Activated T-cell treated with anti-CD3 and anti-CD28 coated beads, Interleukin-2, amount 50 U/mL, for 4 hours (primary cell): ENCODE measurements at regions not wholly inside any gene's neighbourhood (a gene's known extent, or its start where the extent isn't known, plus 50 kb on each side); places are given as distances from the start of the nearest gene placed in this dataset.

Source experiments
- ATAC-seq, 2 donors: fragments of 200-7000 bp; cut with Tn5 transposase; one replicate each; pipeline ENCODE4 v1.10.0; 2021
- DNase-seq: peaks from one replicate; pipeline ENCODE4 v3.0.0-alpha.2; 2020
- H3K27me3 Mint-ChIP-seq: one replicate; pipeline ENCODE4 v1.8.0; 2021; ENCODE audit warnings: low read depth, mixed read lengths
- H3K36me3 Mint-ChIP-seq: one replicate; pipeline ENCODE4 v1.8.0; 2022; ENCODE audit warnings: mixed read lengths; ENCODE audit not compliant: insufficient read depth
- H3K4me1 Mint-ChIP-seq: one replicate; pipeline ENCODE4 v1.8.0; 2021; ENCODE audit warnings: low read depth, mixed read lengths
- H3K4me3 Mint-ChIP-seq: one replicate; pipeline ENCODE4 v1.8.0; 2021; ENCODE audit warnings: mild to moderate bottlenecking, moderate library complexity, mixed read lengths
- H3K9me3 Mint-ChIP-seq: one replicate; pipeline ENCODE4 v1.8.0; 2021; ENCODE audit warnings: mixed read lengths

GRCh38 chr11:22989371-22989770 lies 129.1 kb upstream of the CCDC179 start:
- DNase-seq, result no peak
- Mint-ChIP-seq H3K4me1 (no peaks in the 10 kb centered on the region), H3K4me3 (no peak overlapping the region), H3K27me3 (no peaks in the 10 kb centered on the region), H3K9me3 (peaks cover 27% of the 10 kb centered on the region), H3K36me3 (peaks cover 5% of the 10 kb centered on the region)
- no peak for ATAC-seq

- peaks cover 10% of the 10 kb centered on the region for H3K36me3 Mint-ChIP-seq
- DNase-seq, result no peak
Measured at GRCh38 chr11:22991196-22991595, 130.9 kb upstream of the CCDC179 start.

GRCh38 chr11:23006730-23007129 lies 146.5 kb upstream of the CCDC179 start:
- ATAC-seq (no peak), DNase-seq (no peak)
- peaks cover 3% of the 10 kb centered on the region for H3K36me3 Mint-ChIP-seq
- no peaks in the 10 kb centered on the region for H3K4me1 Mint-ChIP-seq
- peaks cover 19% of the 10 kb centered on the region for H3K9me3 Mint-ChIP-seq
- no peak overlapping the region for H3K4me3 Mint-ChIP-seq
- no peaks in the 10 kb centered on the region for H3K27me3 Mint-ChIP-seq

More at GRCh38 chr11:22991196-22991595, 130.9 kb upstream of the CCDC179 start:
- no peak overlapping the region for H3K4me3 Mint-ChIP-seq
- ATAC-seq, result no peak
- no peaks in the 10 kb centered on the region for H3K4me1 Mint-ChIP-seq
- H3K27me3 Mint-ChIP-seq, result no peaks in the 10 kb centered on the region
- H3K9me3 Mint-ChIP-seq, result peaks cover 34% of the 10 kb centered on the region

- H3K9me3 Mint-ChIP-seq, result peaks cover 5% of the 10 kb centered on the region
- DNase-seq (no peak), ATAC-seq (no peak)
- no peaks in the 10 kb centered on the region for H3K4me1 Mint-ChIP-seq
- H3K36me3 Mint-ChIP-seq, result no peaks in the 10 kb centered on the region
- H3K4me3 Mint-ChIP-seq, result no peak overlapping the region
- no peaks in the 10 kb centered on the region for H3K27me3 Mint-ChIP-seq
Measured at GRCh38 chr11:23010790-23011335, 150.6 kb upstream of the CCDC179 start.

- no peak for ATAC-seq
- H3K9me3 Mint-ChIP-seq, result peaks cover 5% of the 10 kb centered on the region
- no peak overlapping the region for H3K4me3 Mint-ChIP-seq
- no peaks in the 10 kb centered on the region for H3K27me3 Mint-ChIP-seq
- H3K4me1 Mint-ChIP-seq, result no peaks in the 10 kb centered on the region
- H3K36me3 Mint-ChIP-seq, result no peaks in the 10 kb centered on the region
- DNase-seq, result no peak
Measured at GRCh38 chr11:23012930-23013329, 152.7 kb upstream of the CCDC179 start.

GRCh38 chr11:23013509-23013908 lies 153.2 kb upstream of the CCDC179 start:
- ATAC-seq (no peak), DNase-seq (no peak)
- no peaks in the 10 kb centered on the region for H3K27me3 Mint-ChIP-seq
- no peak overlapping the region for H3K4me3 Mint-ChIP-seq
- H3K36me3 Mint-ChIP-seq, result no peaks in the 10 kb centered on the region
- no peaks in the 10 kb centered on the region for H3K4me1 Mint-ChIP-seq
- peaks cover 3% of the 10 kb centered on the region for H3K9me3 Mint-ChIP-seq

GRCh38 chr11:23021287-23021863 lies 161.1 kb upstream of the CCDC179 start:
- Mint-ChIP-seq H3K27me3 (no peaks in the 10 kb centered on the region), H3K9me3 (no peaks in the 10 kb centered on the region), H3K4me1 (no peaks in the 10 kb centered on the region), H3K36me3 (no peaks in the 10 kb centered on the region), H3K4me3 (no peak overlapping the region)
- DNase-seq (no peak), ATAC-seq (no peak)

- Mint-ChIP-seq H3K36me3 (no peaks in the 10 kb centered on the region), H3K4me3 (no peak overlapping the region), H3K4me1 (no peaks in the 10 kb centered on the region), H3K27me3 (no peaks in the 10 kb centered on the region), H3K9me3 (no peaks in the 10 kb centered on the region)
- ATAC-seq, result no peak
- no peak for DNase-seq
Measured at GRCh38 chr11:23022854-23023253, 162.6 kb upstream of the CCDC179 start.

GRCh38 chr11:23023319-23023718 lies 163.0 kb upstream of the CCDC179 start:
- no peak for DNase-seq
- no peaks in the 10 kb centered on the region for H3K4me1 Mint-ChIP-seq
- no peak for ATAC-seq
- no peaks in the 10 kb centered on the region for H3K36me3 Mint-ChIP-seq
- H3K9me3 Mint-ChIP-seq, result no peaks in the 10 kb centered on the region
- H3K27me3 Mint-ChIP-seq, result no peaks in the 10 kb centered on the region
- no peak overlapping the region for H3K4me3 Mint-ChIP-seq

- H3K36me3 Mint-ChIP-seq, result no peaks in the 10 kb centered on the region
- H3K4me3 Mint-ChIP-seq, result no peak overlapping the region
- H3K27me3 Mint-ChIP-seq, result no peaks in the 10 kb centered on the region
- ATAC-seq, result no peak
- peaks cover 8% of the 10 kb centered on the region for H3K9me3 Mint-ChIP-seq
- H3K4me1 Mint-ChIP-seq, result no peaks in the 10 kb centered on the region
- DNase-seq, result no peak
Measured at GRCh38 chr11:23041001-23041503, 180.8 kb upstream of the CCDC179 start.

- Mint-ChIP-seq H3K36me3 (no peaks in the 10 kb centered on the region), H3K27me3 (no peaks in the 10 kb centered on the region), H3K4me3 (no peak overlapping the region), H3K9me3 (no peaks in the 10 kb centered on the region), H3K4me1 (no peaks in the 10 kb centered on the region)
- no peak for DNase-seq
- ATAC-seq, result no peak
Measured at GRCh38 chr11:23058656-23059055, 198.4 kb upstream of the CCDC179 start.

- Mint-ChIP-seq H3K27me3 (no peaks in the 10 kb centered on the region), H3K4me1 (no peaks in the 10 kb centered on the region), H3K4me3 (no peak overlapping the region), H3K36me3 (no peaks in the 10 kb centered on the region), H3K9me3 (peaks cover 4% of the 10 kb centered on the region)
- ATAC-seq (no peak), DNase-seq (no peak)
Measured at GRCh38 chr11:23063276-23063675, 203.0 kb upstream of the CCDC179 start.

GRCh38 chr11:23078289-23078971 lies 218.2 kb upstream of the CCDC179 start:
- peaks cover 4% of the 10 kb centered on the region for H3K9me3 Mint-ChIP-seq
- no peaks in the 10 kb centered on the region for H3K36me3 Mint-ChIP-seq
- H3K4me1 Mint-ChIP-seq, result no peaks in the 10 kb centered on the region
- DNase-seq (no peak), ATAC-seq (no peak)
- no peaks in the 10 kb centered on the region for H3K27me3 Mint-ChIP-seq
- no peak overlapping the region for H3K4me3 Mint-ChIP-seq

- Mint-ChIP-seq H3K9me3 (no peaks in the 10 kb centered on the region), H3K36me3 (no peaks in the 10 kb centered on the region), H3K4me1 (no peaks in the 10 kb centered on the region), H3K27me3 (no peaks in the 10 kb centered on the region), H3K4me3 (no peak overlapping the region)
- DNase-seq, result no peak
- ATAC-seq, result no peak
Measured at GRCh38 chr11:23079382-23079813, 219.1 kb upstream of the CCDC179 start.

- H3K9me3 Mint-ChIP-seq, result no peaks in the 10 kb centered on the region
- no peaks in the 10 kb centered on the region for H3K4me1 Mint-ChIP-seq
- H3K36me3 Mint-ChIP-seq, result peaks cover 3% of the 10 kb centered on the region
- H3K4me3 Mint-ChIP-seq, result no peak overlapping the region
- H3K27me3 Mint-ChIP-seq, result no peaks in the 10 kb centered on the region
- ATAC-seq (no peak), DNase-seq (no peak)
Measured at GRCh38 chr11:23087407-23087806, 227.1 kb upstream of the CCDC179 start.
